Activated gamma-delta T cell treated with anti-CD3 and anti-CD28 coated beads, Interleukin-2, amount 50 U/mL, for 16 hours (primary cell): ENCODE measurements at regions not wholly inside any gene's neighbourhood (a gene's known extent, or its start where the extent isn't known, plus 50 kb on each side); places are given as distances from the start of the nearest gene placed in this dataset.

Experiments used
- DNase-seq: peaks from one replicate; pipeline ENCODE4 v3.0.0-alpha.2; 2020; ENCODE audit warnings: low read depth

- no peak for DNase-seq
Observed at GRCh38 chr13:22311734-22312404, 641.0 kb downstream of the FGF9 start.

GRCh38 chr13:22312405-22312803 lies 641.5 kb downstream of the FGF9 start:
- DNase-seq, result no peak

- DNase-seq, result no peak
Observed at GRCh38 chr13:22316494-22317025, 645.7 kb downstream of the FGF9 start.

- DNase-seq, result no peak
Observed at GRCh38 chr13:22320991-22321390, 650.1 kb downstream of the FGF9 start.

- DNase-seq, result no peak
Observed at GRCh38 chr13:22325761-22326160, 654.9 kb downstream of the FGF9 start.

- no peak for DNase-seq
Observed at GRCh38 chr13:22332416-22332815, 661.5 kb downstream of the FGF9 start.

- DNase-seq, result no peak
Observed at GRCh38 chr13:22336460-22336859, 665.6 kb downstream of the FGF9 start.

GRCh38 chr13:22357132-22357531 lies 686.3 kb downstream of the FGF9 start:
- DNase-seq, result no peak

GRCh38 chr13:22369090-22369489 lies 698.2 kb downstream of the FGF9 start:
- DNase-seq, result no peak

GRCh38 chr13:22369840-22370239 lies 699.0 kb downstream of the FGF9 start:
- no peak for DNase-seq

GRCh38 chr13:22372261-22372660 lies 701.4 kb downstream of the FGF9 start:
- no peak for DNase-seq

GRCh38 chr13:22375151-22375550 lies 704.3 kb downstream of the FGF9 start:
- no peak for DNase-seq

GRCh38 chr13:22387899-22388298 lies 717.0 kb downstream of the FGF9 start:
- DNase-seq, result no peak

- no peak for DNase-seq
Observed at GRCh38 chr13:22399801-22400420, 729.0 kb downstream of the FGF9 start.

- no peak for DNase-seq
Observed at GRCh38 chr13:22402682-22403081, 731.8 kb downstream of the FGF9 start.

GRCh38 chr13:22403144-22403543 lies 732.3 kb downstream of the FGF9 start:
- no peak for DNase-seq

- no peak for DNase-seq
Observed at GRCh38 chr13:22405891-22406290, 735.0 kb downstream of the FGF9 start.

- no peak for DNase-seq
Observed at GRCh38 chr13:22412452-22412851, 741.6 kb downstream of the FGF9 start.

- DNase-seq, result no peak
Observed at GRCh38 chr13:22422023-22422422, 751.1 kb downstream of the FGF9 start.

- DNase-seq, result no peak
Observed at GRCh38 chr13:22422712-22423111, 751.8 kb downstream of the FGF9 start.

- DNase-seq, result no peak
Observed at GRCh38 chr13:22423261-22423660, 752.4 kb downstream of the FGF9 start.

GRCh38 chr13:22425087-22425486 lies 754.2 kb downstream of the FGF9 start:
- no peak for DNase-seq

- no peak for DNase-seq
Observed at GRCh38 chr13:22427066-22427465, 753.7 kb upstream of the SGCG start.

GRCh38 chr13:22427783-22428182 lies 753.0 kb upstream of the SGCG start:
- no peak for DNase-seq
